Islet precursor cell (in vitro differentiated cells): ENCODE measurements at regions not wholly inside any gene's neighbourhood (a gene's known extent, or its start where the extent isn't known, plus 50 kb on each side); places are given as distances from the start of the nearest gene placed in this dataset.

Experiments used
- DNase-seq: peaks from one replicate; pipeline ENCODE4 v3.0.0-alpha.2; 2018

GRCh38 chr19:29375429-29376119, 150.2 kb upstream of the VSTM2B start:
- DNase-seq = peak; percentile 28

- peak; percentile 17 for DNase-seq
Measured at GRCh38 chr19:29376855-29377354, 148.9 kb upstream of the VSTM2B start.

GRCh38 chr19:29378126-29378525, 147.7 kb upstream of the VSTM2B start:
- DNase-seq = peak; percentile 22

GRCh38 chr19:29378543-29379080, 147.2 kb upstream of the VSTM2B start:
- peak; percentile 28 for DNase-seq

GRCh38 chr19:29379257-29380021, 146.4 kb upstream of the VSTM2B start:
- peak; percentile 46 for DNase-seq

- peak; percentile 37 for DNase-seq
Measured at GRCh38 chr19:29380581-29380980, 145.2 kb upstream of the VSTM2B start.

GRCh38 chr19:29381353-29382203, 144.2 kb upstream of the VSTM2B start:
- peak; percentile 31 for DNase-seq

GRCh38 chr19:29383696-29384095, 142.1 kb upstream of the VSTM2B start:
- peak; percentile 29 for DNase-seq

GRCh38 chr19:29384656-29385055, 141.1 kb upstream of the VSTM2B start:
- DNase-seq = peak; percentile 33

- DNase-seq = peak; percentile 28
Measured at GRCh38 chr19:29385191-29385795, 140.5 kb upstream of the VSTM2B start.

GRCh38 chr19:29386970-29387369, 138.8 kb upstream of the VSTM2B start:
- no peak for DNase-seq

- DNase-seq = no peak
Measured at GRCh38 chr19:29387586-29387985, 138.2 kb upstream of the VSTM2B start.

GRCh38 chr19:29389495-29389894, 136.3 kb upstream of the VSTM2B start:
- no peak for DNase-seq

GRCh38 chr19:29390742-29391141, 135.1 kb upstream of the VSTM2B start:
- DNase-seq = no peak

GRCh38 chr19:29393915-29394460, 131.8 kb upstream of the VSTM2B start:
- no peak for DNase-seq

GRCh38 chr19:29395111-29395733, 130.6 kb upstream of the VSTM2B start:
- DNase-seq = no peak

GRCh38 chr19:29395734-29396414, 129.9 kb upstream of the VSTM2B start:
- no peak for DNase-seq

- DNase-seq = no peak
Measured at GRCh38 chr19:29396925-29397324, 128.9 kb upstream of the VSTM2B start.

GRCh38 chr19:29397748-29398147, 128.0 kb upstream of the VSTM2B start:
- DNase-seq = no peak

GRCh38 chr19:29399804-29400203, 126.0 kb upstream of the VSTM2B start:
- DNase-seq = no peak
